Lung (tissue), 11 donors: ENCODE measurements at regions not wholly inside any gene's neighbourhood (a gene's known extent, or its start where the extent isn't known, plus 50 kb on each side); places are given as distances from the start of the nearest gene placed in this dataset.

Source experiments
- ATAC-seq: fragments of 200-7000 bp; cut with Tn5 transposase; one replicate; pipeline ENCODE4 v1.9.1; 2020; ENCODE audit warnings: moderate number of reproducible peaks; ENCODE audit not compliant: insufficient read depth, low FRiP score
- DNase-seq, 3 donors: peaks; one replicate each; pipeline ENCODE4 v3.0.0-alpha.2; 2013 to 2017
- H3K27ac ChIP-seq, 2 donors: one replicate each; pipeline ENCODE4 v1.5.1; 2013; ENCODE audit warnings: mild to moderate bottlenecking in 2 of 2, moderate library complexity in 2 of 2, control low read depth in 1 of 2, inconsistent platforms in 1 of 2, low read depth in 1 of 2, low read length in 1 of 2
- H3K27me3 ChIP-seq, 3 donors: one replicate each; pipeline ENCODE4 v1.5.1; 2013; ENCODE audit warnings: low read length in 2 of 3; ENCODE audit not compliant: control insufficient read depth in 3 of 3, insufficient read depth in 3 of 3
- H3K36me3 ChIP-seq, 4 donors: one replicate each; pipeline ENCODE4 v1.5.1; 2013; ENCODE audit warnings: low read length in 4 of 4, mild to moderate bottlenecking in 1 of 4, moderate library complexity in 1 of 4; ENCODE audit not compliant: control insufficient read depth in 4 of 4, insufficient read depth in 4 of 4
- H3K4me1 ChIP-seq, 5 donors: one replicate each; pipeline ENCODE4 v1.5.1; 2013; ENCODE audit warnings: low read length in 5 of 5, mild to moderate bottlenecking in 2 of 5, moderate library complexity in 1 of 5; ENCODE audit not compliant: control insufficient read depth in 5 of 5, insufficient read depth in 5 of 5
- H3K4me3 ChIP-seq: one replicate; pipeline ENCODE4 v1.5.1; 2013; ENCODE audit warnings: mild to moderate bottlenecking, control low read depth, moderate library complexity
- H3K9ac ChIP-seq, 2 donors: one replicate each; pipeline ENCODE4 v1.5.1; 2013; ENCODE audit warnings: low read length in 2 of 2, control low read depth in 1 of 2; ENCODE audit not compliant: insufficient read depth in 1 of 2
- H3K9me3 ChIP-seq, 4 donors: one replicate each; pipeline ENCODE4 v1.5.1; 2013; ENCODE audit warnings: low read length in 3 of 4, mild to moderate bottlenecking in 1 of 4, moderate library complexity in 1 of 4; ENCODE audit not compliant: control insufficient read depth in 4 of 4, insufficient read depth in 3 of 4
- CTCF ChIP-seq: IDR thresholded peaks from 2 replicates; pipeline ENCODE4 v1.5.1; 2012; ENCODE audit warnings: mild to moderate bottlenecking; ENCODE audit errors: control extremely low read depth, extremely low read depth
- WGBS, 2 donors: extraction: QIAGEN DNeasy Blood & Tissue Kit; methylation state at CpG; one replicate each; pipeline ENCODE4 v1.1.7; 2013; 5-methylcytosine and 5-hydroxymethylcytosine counted together
- donor health status: control.
- donor health status: control.
- donor health status: Bipolar disorder and iron deficiency.
- donor health status: healthy.
- donor health status: DM: yes; HTN: yes; CAD: no.

- DNase-seq (no peak), ATAC-seq (no peak)
- Histone ChIP-seq H3K27ac (no peak overlapping the region), H3K4me1 (no peaks in the 10 kb centered on the region), H3K36me3 (no peaks in the 10 kb centered on the region), H3K9me3 (peaks cover 0 to 2% (median 0%) of the 10 kb centered on the region in 4 donors), H3K9ac (no peak overlapping the region), H3K4me3 (no peak overlapping the region), H3K27me3 (no peaks in the 10 kb centered on the region)
- TF ChIP-seq CTCF: no peak
- WGBS, 2 donors: 82 to 83% methylated on average over 13 of the region's 13 CpGs
These were observed 152.9 kb upstream of the IRX2 start for GRCh38 chr5:2904399-2904798.

GRCh38 chr5:2903451-2904395, 152.2 kb upstream of the IRX2 start:
- TF ChIP-seq CTCF: no peak
- no peak overlapping the region for H3K9ac ChIP-seq
- no peak overlapping the region for H3K27ac ChIP-seq
- WGBS, 2 donors: 90 to 92% methylated on average over 30 of the region's 30 CpGs
- no peak overlapping the region for H3K4me3 ChIP-seq
- peaks cover 0 to 2% (median 0%) of the 10 kb centered on the region in 4 donors for H3K9me3 ChIP-seq
- H3K4me1 ChIP-seq: no peaks in the 10 kb centered on the region
- no peak for ATAC-seq
- no peak for DNase-seq
- no peaks in the 10 kb centered on the region for H3K27me3 ChIP-seq
- no peaks in the 10 kb centered on the region for H3K36me3 ChIP-seq

GRCh38 chr5:2902742-2903297, 151.3 kb upstream of the IRX2 start:
- no peak for ATAC-seq
- no peak overlapping the region for H3K4me3 ChIP-seq
- no peak overlapping the region for H3K27ac ChIP-seq
- peaks cover 0 to 2% (median 0%) of the 10 kb centered on the region in 4 donors for H3K9me3 ChIP-seq
- DNase-seq: no peak
- H3K4me1 ChIP-seq: no peaks in the 10 kb centered on the region
- H3K27me3 ChIP-seq: no peaks in the 10 kb centered on the region
- no peak for TF ChIP-seq CTCF
- WGBS, 2 donors: 91 to 93% methylated on average over 13 of the region's 13 CpGs
- H3K36me3 ChIP-seq: no peaks in the 10 kb centered on the region
- H3K9ac ChIP-seq: no peak overlapping the region
